ENCODE measurements at regions not wholly inside any gene's neighbourhood (a gene's known extent, or its start where the extent isn't known, plus 50 kb on each side); places are given as distances from the start of the nearest gene placed in this dataset.

DNA sequence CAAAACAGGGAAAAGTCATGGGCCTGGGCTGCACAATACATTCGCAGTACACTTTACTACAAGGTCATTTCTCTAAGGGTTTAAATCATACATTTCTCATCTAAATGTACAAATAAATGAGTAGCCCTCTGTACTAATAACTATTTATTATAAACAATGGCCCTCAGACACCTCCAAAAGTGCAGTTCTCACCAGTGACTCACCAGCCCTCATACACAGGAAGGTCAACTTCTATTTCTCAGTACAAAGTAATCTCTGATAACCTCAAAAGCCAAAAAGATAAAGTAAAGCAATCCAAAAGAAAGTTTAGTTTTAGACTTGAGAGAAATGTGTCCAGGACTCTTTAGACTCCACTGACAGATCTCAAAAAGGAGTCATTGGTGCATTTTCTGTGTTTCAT, 1258.1 kb upstream of the CDH6 start:
- no peaks in the 10 kb centered on the region for H3K36me3 ChIP-seq (ENCODE audit: control insufficient read depth in 2 of 3, insufficient read depth in 3 of 3, low read length in 3 of 3)
- no peaks in the 10 kb centered on the region for H3K9me3 ChIP-seq (ENCODE audit: control insufficient read depth in 2 of 3, insufficient read depth in 1 of 3, low read length in 3 of 3)
- no peak for FAIRE-seq
- intact Hi-C loops (cut with DNase I) = no loop called here
- H3K9ac ChIP-seq (ENCODE audit: low read length in 3 of 3) = no peak overlapping the region
- H3K27me3 ChIP-seq (ENCODE audit: control insufficient read depth, insufficient read depth, low read length) = no peaks in the 10 kb centered on the region
- no peak for DNase-seq
- no peak overlapping the region for H3K27ac ChIP-seq (ENCODE audit: low read depth in 2 of 2, low read length in 2 of 2)
- TF ChIP-seq, protein P1, sequence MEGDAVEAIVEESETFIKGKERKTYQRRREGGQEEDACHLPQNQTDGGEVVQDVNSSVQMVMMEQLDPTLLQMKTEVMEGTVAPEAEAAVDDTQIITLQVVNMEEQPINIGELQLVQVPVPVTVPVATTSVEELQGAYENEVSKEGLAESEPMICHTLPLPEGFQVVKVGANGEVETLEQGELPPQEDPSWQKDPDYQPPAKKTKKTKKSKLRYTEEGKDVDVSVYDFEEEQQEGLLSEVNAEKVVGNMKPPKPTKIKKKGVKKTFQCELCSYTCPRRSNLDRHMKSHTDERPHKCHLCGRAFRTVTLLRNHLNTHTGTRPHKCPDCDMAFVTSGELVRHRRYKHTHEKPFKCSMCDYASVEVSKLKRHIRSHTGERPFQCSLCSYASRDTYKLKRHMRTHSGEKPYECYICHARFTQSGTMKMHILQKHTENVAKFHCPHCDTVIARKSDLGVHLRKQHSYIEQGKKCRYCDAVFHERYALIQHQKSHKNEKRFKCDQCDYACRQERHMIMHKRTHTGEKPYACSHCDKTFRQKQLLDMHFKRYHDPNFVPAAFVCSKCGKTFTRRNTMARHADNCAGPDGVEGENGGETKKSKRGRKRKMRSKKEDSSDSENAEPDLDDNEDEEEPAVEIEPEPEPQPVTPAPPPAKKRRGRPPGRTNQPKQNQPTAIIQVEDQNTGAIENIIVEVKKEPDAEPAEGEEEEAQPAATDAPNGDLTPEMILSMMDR (IDR thresholded peaks at IDR 0.05; ENCODE audit: borderline replicate concordance, extremely low read depth, insufficient read depth) = no peak
- H3K4me1 ChIP-seq (ENCODE audit: control insufficient read depth in 2 of 3, insufficient read depth in 2 of 3, low read depth in 1 of 3, low read length in 3 of 3) = no peaks in the 10 kb centered on the region
- no peak overlapping the region for H3K4me3 ChIP-seq (ENCODE audit: low read length in 3 of 3)

DNA sequence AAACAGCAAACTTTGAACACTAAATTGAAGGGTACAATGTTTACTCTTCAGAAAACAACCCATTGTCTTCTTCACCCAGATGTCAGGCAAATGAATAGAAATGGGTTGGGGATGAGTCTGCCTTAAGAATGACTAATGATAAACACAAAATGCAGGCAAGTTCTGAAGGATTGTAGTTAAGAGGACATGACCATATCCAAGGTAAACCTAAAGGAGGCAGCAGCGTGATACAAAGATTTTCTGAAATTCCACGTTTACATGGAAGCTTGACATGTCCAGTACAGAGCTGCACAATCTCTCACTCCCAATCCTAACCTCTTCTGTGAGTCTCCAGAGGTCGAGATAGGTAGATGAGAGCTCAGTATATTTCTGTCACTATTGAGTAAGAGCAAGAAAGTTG, 1263.2 kb upstream of the CDH6 start:
- no peak overlapping the region for H3K9ac ChIP-seq (ENCODE audit: low read length in 3 of 3)
- no peak for DNase-seq
- no peaks in the 10 kb centered on the region for H3K27me3 ChIP-seq (ENCODE audit: control insufficient read depth, insufficient read depth, low read length)
- no peaks in the 10 kb centered on the region for H3K4me1 ChIP-seq (ENCODE audit: control insufficient read depth in 2 of 3, insufficient read depth in 2 of 3, low read depth in 1 of 3, low read length in 3 of 3)
- no peak for FAIRE-seq
- no peak overlapping the region for H3K4me3 ChIP-seq (ENCODE audit: low read length in 3 of 3)
- H3K36me3 ChIP-seq (ENCODE audit: control insufficient read depth in 2 of 3, insufficient read depth in 3 of 3, low read length in 3 of 3) = no peaks in the 10 kb centered on the region
- H3K27ac ChIP-seq (ENCODE audit: low read depth in 2 of 2, low read length in 2 of 2) = no peak overlapping the region
- no peaks in the 10 kb centered on the region for H3K9me3 ChIP-seq (ENCODE audit: control insufficient read depth in 2 of 3, insufficient read depth in 1 of 3, low read length in 3 of 3)
- intact Hi-C loops (cut with DNase I) = no loop called here
- TF ChIP-seq, protein P1 (IDR thresholded peaks at IDR 0.05; ENCODE audit: borderline replicate concordance, extremely low read depth, insufficient read depth) = no peak

DNA sequence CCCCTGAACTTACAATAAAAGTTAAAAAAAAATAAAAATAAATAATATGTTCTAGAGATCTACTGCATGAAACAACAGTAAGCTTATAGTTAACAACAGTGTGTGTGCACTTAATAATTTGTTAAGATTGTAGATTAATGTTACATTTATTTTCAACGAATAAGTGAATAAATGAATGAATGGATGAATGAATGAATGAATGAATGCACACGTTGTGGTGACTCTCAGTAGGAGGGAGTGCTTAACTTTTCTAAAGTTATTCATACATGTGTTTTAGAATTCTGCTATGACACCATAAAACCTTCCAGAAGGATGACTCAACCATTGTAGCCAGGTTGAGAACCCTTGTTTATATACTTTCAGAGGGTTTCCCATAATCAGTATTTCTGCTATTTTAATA, 1269.4 kb upstream of the CDH6 start:
- Histone ChIP-seq H3K27ac (ENCODE audit: low read depth in 2 of 2, low read length in 2 of 2) (no peak overlapping the region), H3K4me3 (ENCODE audit: low read length in 3 of 3) (no peak overlapping the region), H3K4me1 (ENCODE audit: control insufficient read depth in 2 of 3, insufficient read depth in 2 of 3, low read depth in 1 of 3, low read length in 3 of 3) (no peaks in the 10 kb centered on the region), H3K9me3 (ENCODE audit: control insufficient read depth in 2 of 3, insufficient read depth in 1 of 3, low read length in 3 of 3) (peaks cover 0 to 3% (median 0%) of the 10 kb centered on the region in 3 donors), H3K9ac (ENCODE audit: low read length in 3 of 3) (no peak overlapping the region), H3K27me3 (ENCODE audit: control insufficient read depth, insufficient read depth, low read length) (no peaks in the 10 kb centered on the region), H3K36me3 (ENCODE audit: control insufficient read depth in 2 of 3, insufficient read depth in 3 of 3, low read length in 3 of 3) (no peaks in the 10 kb centered on the region)
- FAIRE-seq = no peak
- TF ChIP-seq, protein P1 (IDR thresholded peaks at IDR 0.05; ENCODE audit: borderline replicate concordance, extremely low read depth, insufficient read depth) = no peak
- DNase-seq = no peak
- intact Hi-C loops (cut with DNase I) = no loop called here

DNA sequence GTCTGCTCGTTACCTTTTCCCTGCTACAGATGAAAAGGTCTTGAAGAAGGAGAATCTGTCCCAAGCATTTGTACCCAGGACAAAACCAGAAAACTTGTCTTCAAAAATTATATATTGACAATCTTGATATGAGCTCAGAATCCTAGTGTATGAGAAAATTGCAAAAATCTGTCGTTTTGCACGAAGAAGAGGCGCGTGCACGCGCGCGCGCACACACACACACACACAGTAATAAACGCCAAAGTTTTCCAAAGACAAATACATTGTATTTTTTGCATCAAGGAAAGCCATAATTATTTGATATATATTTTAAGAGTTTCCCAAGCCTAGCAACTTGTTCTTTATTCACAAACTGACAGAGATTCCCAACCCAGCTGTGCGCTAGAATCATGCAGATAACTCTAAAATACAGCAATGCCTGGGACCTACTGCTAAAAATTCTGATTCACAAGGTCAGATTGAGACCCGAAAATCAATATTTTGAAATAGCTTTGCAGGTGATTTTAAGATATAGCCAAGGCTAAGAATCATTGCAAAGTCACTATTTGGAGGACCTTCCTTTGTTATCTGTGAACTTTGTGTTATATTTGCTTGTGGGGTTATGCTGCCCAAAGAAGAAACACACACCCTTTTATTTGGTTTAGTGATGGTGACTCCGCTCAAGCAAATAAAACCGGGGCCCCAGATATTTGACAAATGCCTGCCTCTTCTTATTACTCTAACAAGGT, 1287.7 kb upstream of the CDH6 start:
- Histone ChIP-seq H3K36me3 (ENCODE audit: control insufficient read depth in 2 of 3, insufficient read depth in 3 of 3, low read length in 3 of 3) (no peaks in the 10 kb centered on the region), H3K27ac (ENCODE audit: low read depth in 2 of 2, low read length in 2 of 2) (no peak overlapping the region), H3K27me3 (ENCODE audit: control insufficient read depth, insufficient read depth, low read length) (no peaks in the 10 kb centered on the region), H3K4me1 (ENCODE audit: control insufficient read depth in 2 of 3, insufficient read depth in 2 of 3, low read depth in 1 of 3, low read length in 3 of 3) (no peaks in the 10 kb centered on the region), H3K9me3 (ENCODE audit: control insufficient read depth in 2 of 3, insufficient read depth in 1 of 3, low read length in 3 of 3) (peaks cover 0 to 5% (median 0%) of the 10 kb centered on the region in 3 donors), H3K4me3 (ENCODE audit: low read length in 3 of 3) (no peak overlapping the region), H3K9ac (ENCODE audit: low read length in 3 of 3) (no peak overlapping the region)
- TF ChIP-seq, protein P1 (IDR thresholded peaks at IDR 0.05; ENCODE audit: borderline replicate concordance, extremely low read depth, insufficient read depth) = no peak
- intact Hi-C loops (cut with DNase I) = no loop called here
- FAIRE-seq (no peak), DNase-seq (no peak)
